B cell (primary cell): ENCODE measurements at regions not wholly inside any gene's neighbourhood (a gene's known extent, or its start where the extent isn't known, plus 50 kb on each side); places are given as distances from the start of the nearest gene placed in this dataset.

Experiments
- EZH2 ChIP-seq: IDR thresholded peaks from 2 replicates; pipeline ENCODE4 v1.6.1; 2012; ENCODE audit warnings: borderline replicate concordance, low read depth, mild to moderate bottlenecking, moderate library complexity, low read length; ENCODE audit not compliant: insufficient read depth, poor library complexity, severe bottlenecking
- TF ChIP-seq, protein P1 (sequence below): fragments of 200-600 bp; IDR thresholded peaks from one replicate; pipeline ENCODE4 v1.8.0; 2022; ENCODE audit warnings: antibody characterized with exemption, mild to moderate bottlenecking

DNA sequence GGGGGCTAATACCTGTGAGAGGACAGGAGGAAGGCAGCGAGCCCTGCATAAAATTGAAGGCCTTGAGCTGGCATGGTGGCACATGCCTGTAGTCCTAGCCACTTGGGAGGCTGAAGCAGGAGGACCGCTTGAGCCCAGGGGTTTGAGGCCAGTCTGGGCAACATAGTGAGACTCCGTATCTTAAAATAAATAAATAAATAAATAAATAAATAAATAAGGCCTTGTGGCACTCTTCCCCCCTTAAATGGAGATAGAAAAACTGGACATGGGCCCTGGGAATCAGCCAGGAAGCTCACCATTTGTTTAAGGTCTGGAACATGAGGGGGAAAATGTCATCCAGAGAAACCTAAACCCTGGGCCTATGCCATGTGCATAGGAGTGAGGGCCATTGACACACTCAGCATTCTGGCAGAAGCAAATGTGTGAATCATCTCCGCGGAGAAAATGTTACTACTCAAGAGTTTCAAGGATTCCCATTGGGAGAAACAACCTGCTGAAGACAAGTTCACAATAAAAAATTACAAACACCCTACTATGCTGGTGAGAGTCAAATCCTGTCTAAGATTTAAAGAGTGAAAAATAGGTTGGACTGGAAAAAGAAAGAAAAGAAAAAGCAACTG, 51.9 kb upstream of the UBR2 start:
- TF ChIP-seq, protein P1, sequence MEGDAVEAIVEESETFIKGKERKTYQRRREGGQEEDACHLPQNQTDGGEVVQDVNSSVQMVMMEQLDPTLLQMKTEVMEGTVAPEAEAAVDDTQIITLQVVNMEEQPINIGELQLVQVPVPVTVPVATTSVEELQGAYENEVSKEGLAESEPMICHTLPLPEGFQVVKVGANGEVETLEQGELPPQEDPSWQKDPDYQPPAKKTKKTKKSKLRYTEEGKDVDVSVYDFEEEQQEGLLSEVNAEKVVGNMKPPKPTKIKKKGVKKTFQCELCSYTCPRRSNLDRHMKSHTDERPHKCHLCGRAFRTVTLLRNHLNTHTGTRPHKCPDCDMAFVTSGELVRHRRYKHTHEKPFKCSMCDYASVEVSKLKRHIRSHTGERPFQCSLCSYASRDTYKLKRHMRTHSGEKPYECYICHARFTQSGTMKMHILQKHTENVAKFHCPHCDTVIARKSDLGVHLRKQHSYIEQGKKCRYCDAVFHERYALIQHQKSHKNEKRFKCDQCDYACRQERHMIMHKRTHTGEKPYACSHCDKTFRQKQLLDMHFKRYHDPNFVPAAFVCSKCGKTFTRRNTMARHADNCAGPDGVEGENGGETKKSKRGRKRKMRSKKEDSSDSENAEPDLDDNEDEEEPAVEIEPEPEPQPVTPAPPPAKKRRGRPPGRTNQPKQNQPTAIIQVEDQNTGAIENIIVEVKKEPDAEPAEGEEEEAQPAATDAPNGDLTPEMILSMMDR: no peak
- TF ChIP-seq EZH2: no peak
